Peyer's patch (tissue), 4 donors: ENCODE measurements at regions not wholly inside any gene's neighbourhood (a gene's known extent, or its start where the extent isn't known, plus 50 kb on each side); places are given as distances from the start of the nearest gene placed in this dataset.

Source experiments
- CTCF ChIP-seq, 6 experiments: fragments of 450-650 bp in 4 of 6; fragments of 200-600 bp in 2 of 6; sonication (generic) in 1 of 6; IDR thresholded peaks; one replicate each; pipeline ENCODE4 v1.5.1; 2017 to 2019; ENCODE audit warnings: antibody characterized with exemption in 6 of 6, mild to moderate bottlenecking in 3 of 6, moderate library complexity in 1 of 6
- POLR2A ChIP-seq, 2 donors: fragments of 450-650 bp; IDR thresholded peaks; one replicate each; pipeline ENCODE4 v1.5.1; 2017; ENCODE audit warnings: antibody characterized with exemption in 2 of 2, mild to moderate bottlenecking in 2 of 2, moderate library complexity in 2 of 2

DNA sequence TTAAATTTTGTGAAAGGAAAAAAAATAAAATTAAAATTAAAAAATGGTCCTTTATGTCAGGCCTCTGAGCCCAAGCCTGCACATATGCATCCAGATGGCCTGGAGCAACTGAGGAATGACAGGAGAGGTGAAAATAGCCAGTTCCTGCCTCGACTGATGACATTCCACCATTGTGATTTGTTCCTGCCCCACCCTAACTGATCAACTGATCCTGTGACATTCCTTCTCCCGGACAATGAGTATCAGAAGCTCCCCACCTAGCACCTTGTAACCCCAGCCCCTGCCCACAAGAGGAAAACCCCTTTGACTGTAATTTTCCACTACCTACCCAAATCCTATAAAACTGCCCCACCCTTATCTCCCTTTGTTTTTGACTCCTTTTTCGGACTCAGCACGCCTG is 972.2 kb upstream of the GHITM start:
- TF ChIP-seq POLR2A (IDR thresholded peaks at IDR 0.05) = no peak
- no peak for TF ChIP-seq CTCF (IDR thresholded peaks at IDR 0.05)
